ENCODE measurements at regions not wholly inside any gene's neighbourhood (a gene's known extent, or its start where the extent isn't known, plus 50 kb on each side); places are given as distances from the start of the nearest gene placed in this dataset.

DNA sequence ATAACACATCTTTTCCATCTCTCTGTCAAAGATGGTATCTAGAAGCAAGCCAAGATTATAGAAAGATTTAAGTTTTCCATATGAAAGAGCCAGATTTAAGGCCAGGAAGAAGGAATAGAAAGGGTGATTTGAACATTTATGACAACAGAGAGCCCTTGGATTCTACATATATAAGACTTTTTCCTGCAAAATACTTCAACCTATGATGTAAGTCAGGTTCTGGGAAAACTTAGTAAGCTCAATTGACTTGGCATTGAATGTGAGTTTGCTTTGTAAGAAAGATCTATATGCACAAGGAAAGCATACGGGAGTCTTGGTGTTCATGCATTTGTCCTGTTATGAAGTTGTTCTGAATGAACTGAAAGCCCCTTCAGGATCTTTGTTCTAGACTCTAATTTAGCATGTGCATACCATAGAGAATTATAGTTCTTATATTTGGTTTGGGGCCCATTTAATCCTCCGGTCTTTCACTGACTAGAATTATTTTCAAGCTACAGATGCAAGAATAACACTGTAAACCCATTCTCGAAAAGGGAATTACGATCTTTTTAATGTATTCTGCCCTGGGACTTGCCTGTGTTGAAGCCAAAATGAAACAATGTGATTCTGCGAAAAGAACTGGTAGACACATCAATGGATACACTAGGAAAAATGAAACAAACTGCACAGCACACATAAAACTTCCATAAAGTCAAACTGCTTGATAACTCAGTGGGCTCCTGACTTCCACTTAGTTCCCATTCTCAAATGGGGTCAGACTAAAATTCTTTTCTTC is 152.8 kb downstream of the DISP1 start:
- TF ChIP-seq, protein P1, sequence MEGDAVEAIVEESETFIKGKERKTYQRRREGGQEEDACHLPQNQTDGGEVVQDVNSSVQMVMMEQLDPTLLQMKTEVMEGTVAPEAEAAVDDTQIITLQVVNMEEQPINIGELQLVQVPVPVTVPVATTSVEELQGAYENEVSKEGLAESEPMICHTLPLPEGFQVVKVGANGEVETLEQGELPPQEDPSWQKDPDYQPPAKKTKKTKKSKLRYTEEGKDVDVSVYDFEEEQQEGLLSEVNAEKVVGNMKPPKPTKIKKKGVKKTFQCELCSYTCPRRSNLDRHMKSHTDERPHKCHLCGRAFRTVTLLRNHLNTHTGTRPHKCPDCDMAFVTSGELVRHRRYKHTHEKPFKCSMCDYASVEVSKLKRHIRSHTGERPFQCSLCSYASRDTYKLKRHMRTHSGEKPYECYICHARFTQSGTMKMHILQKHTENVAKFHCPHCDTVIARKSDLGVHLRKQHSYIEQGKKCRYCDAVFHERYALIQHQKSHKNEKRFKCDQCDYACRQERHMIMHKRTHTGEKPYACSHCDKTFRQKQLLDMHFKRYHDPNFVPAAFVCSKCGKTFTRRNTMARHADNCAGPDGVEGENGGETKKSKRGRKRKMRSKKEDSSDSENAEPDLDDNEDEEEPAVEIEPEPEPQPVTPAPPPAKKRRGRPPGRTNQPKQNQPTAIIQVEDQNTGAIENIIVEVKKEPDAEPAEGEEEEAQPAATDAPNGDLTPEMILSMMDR (conservative IDR thresholded peaks at IDR 0.05) = no peak
- TF ChIP-seq ZFX (IDR thresholded peaks at IDR 0.05) = no peak

DNA sequence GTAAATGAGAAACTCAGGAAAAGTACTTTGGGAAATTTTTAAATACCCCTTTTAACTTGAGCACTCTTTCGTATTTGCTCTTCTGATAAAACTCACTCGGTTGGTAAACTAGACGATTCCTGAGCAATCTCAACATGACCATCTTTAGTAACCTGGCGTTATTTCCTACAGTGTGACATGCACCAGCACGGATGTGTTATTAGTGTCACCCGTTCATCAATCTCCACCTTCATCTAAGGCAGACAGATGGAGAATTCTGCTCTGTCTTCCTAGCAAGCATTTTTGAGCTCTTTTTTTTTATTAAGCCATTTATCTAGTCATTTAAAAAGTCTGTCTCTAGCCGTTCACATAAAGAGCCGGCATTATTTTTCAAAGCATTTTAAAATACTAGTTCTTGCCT is 155.2 kb downstream of the DISP1 start:
- H3K27ac ChIP-seq = no peak overlapping the region
- TF ChIP-seq, protein P1 (conservative IDR thresholded peaks at IDR 0.05) = no peak
- no peak for TF ChIP-seq ZFX (IDR thresholded peaks at IDR 0.05)

More for the DNA sequence above, 152.8 kb downstream of the DISP1 start:
- no peak overlapping the region for H3K27ac ChIP-seq

DNA sequence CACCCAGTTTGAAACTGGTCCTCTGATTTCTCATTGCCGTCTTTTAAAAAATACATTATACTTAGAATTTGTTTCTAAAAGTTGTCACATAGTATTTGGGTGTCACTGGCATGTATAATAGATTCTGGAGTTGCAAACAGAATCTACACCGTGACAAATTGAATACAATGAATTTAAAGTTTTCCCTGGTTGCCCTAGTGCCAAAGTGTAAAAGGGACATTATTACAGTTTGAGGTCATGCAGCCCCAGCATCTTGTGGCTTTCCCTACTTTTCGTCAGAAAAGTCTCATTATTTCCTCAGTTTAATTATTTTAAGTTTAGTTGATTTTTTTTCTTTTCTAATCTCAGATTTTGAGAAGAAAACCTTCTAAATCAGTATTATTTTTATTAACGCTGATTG is 155.9 kb downstream of the DISP1 start:
- no peak overlapping the region for H3K27ac ChIP-seq
- TF ChIP-seq, protein P1 (conservative IDR thresholded peaks at IDR 0.05) = no peak
- no peak for TF ChIP-seq ZFX (IDR thresholded peaks at IDR 0.05)

DNA sequence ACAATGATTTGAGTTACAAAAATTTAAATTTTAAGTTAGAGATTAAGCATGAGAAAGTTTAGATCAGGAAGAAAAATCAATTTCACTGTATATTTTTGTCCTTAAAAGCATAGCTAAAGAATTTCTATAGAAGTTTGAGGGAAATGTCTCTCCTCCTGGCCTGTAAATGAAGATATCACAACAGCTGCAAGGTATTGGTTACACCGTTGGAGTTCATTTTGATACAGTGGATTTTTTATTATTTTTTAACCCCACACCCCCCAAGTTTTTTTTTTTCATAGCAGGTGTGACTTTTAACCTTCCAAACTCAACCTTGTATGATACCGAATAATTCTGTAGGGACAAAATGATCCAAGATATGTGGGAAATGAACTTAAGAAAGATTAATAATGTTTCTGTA is 156.3 kb downstream of the DISP1 start:
- TF ChIP-seq ZFX (IDR thresholded peaks at IDR 0.05) = no peak
- TF ChIP-seq, protein P1 (conservative IDR thresholded peaks at IDR 0.05) = no peak
- no peak overlapping the region for H3K27ac ChIP-seq

DNA sequence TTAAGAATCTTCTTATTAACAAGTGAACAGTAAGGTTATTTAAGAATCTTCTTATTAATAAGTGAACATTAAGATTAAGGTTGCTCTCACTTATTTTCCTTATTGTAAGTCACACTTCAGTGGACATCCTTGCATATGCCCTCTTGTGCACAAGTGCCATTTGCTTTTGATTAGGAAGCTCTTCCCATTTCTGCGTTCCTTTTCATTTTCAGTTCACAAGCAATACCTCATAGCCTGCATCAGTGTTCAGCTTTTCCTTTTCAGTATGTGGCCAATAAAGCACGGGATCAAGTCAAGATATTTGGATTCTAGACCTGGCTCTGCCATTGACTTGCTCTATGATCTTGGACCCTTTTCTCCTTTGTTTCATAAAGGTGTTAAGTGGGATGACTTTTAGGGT is 158.7 kb downstream of the DISP1 start:
- H3K27ac ChIP-seq = no peak overlapping the region
- no peak for TF ChIP-seq ZFX (IDR thresholded peaks at IDR 0.05)
- TF ChIP-seq, protein P1 (conservative IDR thresholded peaks at IDR 0.05) = no peak

DNA sequence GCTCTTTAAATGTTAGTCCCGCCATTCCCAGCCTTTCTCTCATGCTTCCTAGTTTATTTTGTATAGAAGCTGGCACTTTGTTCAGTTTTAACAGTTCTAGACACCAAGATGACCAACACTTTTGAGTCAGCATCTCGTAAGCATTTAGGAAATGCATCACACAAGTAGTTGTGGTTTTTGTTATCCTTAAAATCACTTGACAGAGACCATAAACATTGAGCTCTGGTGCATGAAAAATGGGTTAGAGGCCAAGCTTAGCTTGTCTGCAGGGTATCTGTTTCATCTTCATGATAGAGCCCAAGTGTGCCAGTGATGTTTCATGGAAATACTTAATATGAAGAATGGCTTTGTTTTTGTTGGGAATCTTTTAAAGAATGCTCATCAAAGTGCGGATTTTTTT is 159.7 kb downstream of the DISP1 start:
- no peak overlapping the region for H3K27ac ChIP-seq
- TF ChIP-seq, protein P1 (conservative IDR thresholded peaks at IDR 0.05) = no peak
- no peak for TF ChIP-seq ZFX (IDR thresholded peaks at IDR 0.05)

DNA sequence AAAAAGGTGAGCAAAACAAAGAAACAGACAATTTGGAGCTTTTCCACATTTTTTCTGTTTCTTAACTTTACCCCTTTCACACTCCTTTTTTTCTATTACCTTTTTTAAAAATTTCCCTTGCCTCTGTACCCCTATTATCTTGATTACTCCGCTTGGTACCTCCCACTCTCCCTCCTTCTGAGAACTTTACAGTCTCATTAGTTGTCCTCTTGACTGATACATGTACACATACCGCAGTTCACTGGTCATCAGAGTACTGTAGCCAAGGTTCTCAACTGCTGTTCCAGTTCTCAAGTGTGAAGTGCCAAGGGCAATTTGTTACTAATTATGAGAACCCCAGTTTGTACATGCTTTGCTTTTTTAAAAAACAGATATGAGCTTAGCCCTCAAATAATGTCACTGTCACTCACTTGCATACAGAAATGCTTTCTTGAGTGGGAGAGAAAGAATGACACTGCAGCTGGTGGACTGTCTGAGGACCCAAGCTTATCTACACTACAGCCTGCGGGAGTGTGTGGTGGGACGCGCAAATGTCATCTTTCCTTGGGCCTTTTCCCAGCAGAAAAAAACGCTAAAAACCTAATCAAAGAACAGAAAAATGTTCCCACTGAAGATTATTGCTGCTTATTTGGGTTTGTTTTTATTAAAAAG is 160.8 kb downstream of the DISP1 start:
- TF ChIP-seq, protein P1 (conservative IDR thresholded peaks at IDR 0.05) = no peak
- TF ChIP-seq ZFX (IDR thresholded peaks at IDR 0.05) = no peak
- no peak overlapping the region for H3K27ac ChIP-seq
